ENCODE measurements at regions not wholly inside any gene's neighbourhood (a gene's known extent, or its start where the extent isn't known, plus 50 kb on each side); places are given as distances from the start of the nearest gene placed in this dataset.

DNA sequence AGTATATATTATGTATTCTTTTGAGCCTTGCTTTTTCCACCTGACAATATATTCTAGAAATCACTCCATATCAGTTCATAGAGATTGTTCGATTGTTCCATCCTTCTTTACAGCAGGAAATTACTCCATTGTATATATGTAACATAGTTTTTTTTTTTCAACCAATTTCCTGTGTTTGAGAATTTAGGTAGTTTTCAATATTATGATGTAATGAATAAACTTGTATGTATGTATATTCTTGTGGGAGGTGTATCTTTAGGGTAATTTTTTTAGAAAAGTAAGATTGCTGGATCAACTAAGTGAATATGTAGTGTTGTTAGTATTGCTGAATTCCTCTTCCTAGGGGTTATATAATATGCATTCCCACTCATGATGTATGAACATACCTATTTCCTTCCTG, 165.9 kb upstream of the PITX1 start:
- no peak for DNase-seq

DNA sequence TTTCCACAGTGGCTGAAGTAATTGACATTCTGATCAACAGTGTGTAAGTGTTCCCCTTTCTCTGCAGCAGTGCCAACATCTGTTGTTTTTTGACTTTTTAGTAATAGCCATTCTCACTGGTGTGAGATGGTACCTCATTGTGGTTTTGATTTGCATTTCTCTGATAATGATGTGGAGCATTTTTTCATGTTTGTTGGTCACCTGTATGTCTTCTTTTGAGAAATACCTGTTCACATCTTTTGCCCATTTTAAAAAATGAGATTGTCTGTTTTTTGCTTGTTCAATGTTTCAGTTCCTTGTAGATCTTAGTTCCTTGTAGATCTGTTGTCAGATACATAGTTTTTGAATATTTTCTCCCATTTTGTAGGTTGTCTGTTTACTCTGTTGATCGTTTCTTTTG, 162.5 kb upstream of the PITX1 start:
- no peak for DNase-seq

DNA sequence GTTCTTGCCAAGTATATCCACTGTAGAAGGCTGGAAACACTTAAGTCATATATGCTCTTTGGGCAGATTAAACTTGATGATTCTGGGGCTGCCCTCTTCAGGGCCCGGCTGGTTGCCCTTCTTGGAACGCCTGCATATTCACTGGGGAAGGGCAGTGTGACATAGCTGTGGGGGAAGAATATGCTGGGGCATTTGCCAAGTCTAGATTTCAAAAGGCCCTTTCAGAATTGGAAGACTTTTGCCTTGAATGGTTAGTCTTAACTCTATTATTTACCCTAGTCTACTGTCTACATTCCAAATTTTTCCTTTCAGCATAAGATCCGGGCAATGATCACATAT, 161.2 kb upstream of the PITX1 start:
- no peak for DNase-seq

DNA sequence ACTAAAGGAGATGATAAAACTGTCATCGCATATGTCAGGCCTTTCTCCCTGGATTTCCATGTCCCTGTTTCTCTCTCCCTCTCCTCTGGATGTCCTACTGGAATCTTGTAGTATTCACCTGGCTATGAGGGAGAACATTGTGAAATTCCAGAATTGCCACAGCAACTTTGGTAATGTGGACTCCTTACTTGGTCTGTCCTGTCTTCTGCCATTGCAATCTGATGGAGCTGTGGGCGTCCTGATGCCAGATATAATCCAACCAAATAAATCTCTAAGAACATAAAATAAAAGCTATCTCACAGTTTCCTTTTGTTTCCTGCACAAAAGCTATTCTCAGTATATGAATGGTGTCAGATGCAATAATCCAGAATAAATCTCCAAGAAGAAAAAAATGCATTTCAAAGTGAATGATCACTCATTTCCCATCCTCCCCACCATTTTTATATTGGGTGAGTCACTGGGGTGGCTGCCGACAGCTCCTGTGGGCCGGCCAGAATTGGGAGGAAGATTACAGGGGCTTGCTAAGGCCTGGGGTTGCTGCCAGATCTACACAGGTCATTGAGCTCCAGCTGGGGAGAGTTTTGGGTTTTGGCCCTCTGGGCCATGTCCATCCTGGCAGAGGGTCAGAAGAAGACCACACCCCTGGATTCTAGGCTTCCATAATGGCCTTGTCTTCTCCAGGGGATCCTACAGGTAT, 160.7 kb upstream of the PITX1 start:
- DNase-seq = no peak

DNA sequence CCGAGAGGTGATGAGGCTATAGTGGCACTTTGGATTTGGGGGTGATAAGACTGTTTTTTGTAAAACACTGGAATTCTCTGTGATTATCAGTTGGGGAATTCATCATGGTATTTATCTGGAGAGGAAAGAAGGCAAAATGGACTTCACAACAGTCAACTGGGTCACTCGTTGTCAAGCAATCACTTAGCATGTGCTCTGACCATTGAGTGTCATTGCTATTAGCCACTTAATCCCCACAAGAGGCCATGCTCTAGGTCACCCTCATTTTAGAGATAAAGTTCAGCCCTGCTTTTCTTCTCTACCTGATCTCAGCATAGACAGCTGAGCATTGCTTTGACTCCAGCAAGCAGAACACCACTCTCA, 160.1 kb upstream of the PITX1 start:
- no peak for DNase-seq

DNA sequence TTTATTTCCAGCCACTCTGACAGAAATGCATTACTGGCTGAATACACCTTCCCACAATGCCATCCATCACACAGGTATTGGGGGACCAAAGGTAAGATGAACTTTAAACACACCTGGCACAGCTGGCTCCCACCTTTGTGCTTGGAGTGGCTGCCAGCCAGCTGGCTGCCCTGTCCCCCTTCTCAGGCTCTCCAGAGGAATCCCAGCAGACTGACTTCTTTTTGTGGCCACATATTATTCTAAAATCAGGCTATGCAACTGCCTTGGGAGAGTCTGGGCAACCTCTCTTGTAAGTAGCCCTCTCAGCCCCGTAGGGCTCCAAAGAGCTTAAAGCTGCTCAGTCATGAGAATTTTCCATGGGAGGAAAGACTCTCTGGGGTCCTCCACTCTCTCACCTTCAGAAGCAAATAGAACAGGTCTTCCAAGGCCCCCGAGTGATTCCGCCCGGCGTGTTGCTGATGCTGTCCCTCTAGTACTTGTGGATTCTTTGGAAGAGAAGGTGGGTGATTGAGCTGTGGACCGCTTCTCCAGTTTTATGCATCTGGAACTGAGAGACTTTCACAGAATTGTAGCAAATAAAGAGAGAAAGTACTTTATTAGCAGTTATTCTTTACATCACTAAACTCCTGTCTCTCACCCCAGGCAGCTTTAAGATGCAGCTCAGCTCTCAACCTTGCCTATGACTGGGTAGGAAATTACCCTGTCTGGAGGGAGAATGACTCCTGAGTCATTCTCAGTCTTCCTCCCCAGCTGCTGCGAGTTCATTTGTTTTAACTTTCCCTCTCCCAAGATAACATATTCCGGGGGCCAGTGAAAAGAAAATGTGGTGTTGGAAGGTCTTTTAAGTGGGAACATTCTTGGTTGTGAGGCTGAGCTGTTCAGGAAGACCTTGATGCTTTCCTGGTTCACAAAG, 159.4 kb upstream of the PITX1 start:
- DNase-seq = no peak

DNA sequence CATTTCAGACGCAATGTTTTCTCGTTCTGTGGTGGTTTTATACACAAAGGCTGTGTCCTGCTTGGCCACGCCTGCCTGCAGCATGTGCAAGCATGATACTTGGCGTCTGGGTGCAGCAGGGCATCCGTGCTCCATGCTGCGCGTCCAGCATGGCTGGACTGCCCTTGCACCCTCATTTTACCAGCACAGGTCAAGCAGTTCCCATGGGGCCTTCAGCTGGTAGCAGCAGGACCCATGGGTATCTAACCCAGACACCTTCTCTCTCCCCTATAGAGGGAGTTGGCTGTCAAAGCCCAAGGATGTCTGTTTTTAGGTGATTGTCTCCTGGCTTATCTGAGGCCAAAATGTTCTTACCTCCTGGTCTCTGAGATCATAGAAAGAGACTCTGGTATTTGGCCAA, 158.3 kb upstream of the PITX1 start:
- DNase-seq = no peak

DNA sequence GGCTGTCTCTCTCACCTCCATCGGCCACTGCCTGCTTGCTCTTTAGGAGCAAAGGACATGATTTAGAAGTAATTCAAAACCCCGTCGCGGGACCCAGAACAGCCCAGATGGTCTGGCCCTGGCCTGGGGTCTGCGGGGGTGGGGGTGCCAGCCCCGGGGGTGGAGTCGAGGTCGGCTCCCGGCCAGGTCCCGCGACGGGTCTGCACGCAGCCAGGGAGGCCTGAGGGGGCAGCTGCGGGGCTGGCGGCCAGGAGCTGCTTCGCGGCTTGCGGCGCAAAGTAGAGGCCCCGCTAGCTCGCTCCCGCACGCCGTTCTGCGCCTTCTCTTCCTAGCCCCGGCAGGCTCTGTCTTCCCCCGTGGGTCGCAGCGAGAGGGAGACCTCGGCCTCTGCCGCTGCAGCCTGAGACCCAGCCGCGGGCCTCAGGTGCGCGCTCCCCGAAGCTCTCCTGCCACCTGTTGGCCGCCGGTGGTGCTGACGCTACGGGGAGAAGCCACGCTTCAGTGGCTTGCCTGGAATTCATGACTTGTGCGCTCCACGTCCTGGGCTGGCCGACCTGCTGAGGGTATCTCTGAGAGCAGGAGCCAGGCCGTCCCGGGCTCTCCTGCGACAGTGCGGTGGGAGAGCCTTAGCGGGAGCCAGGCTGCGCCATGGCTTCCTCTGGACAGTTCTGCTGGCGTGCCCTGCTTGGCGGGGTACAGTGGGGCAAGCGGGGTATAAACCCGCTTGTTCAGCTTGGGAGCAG, 157.2 kb upstream of the PITX1 start:
- DNase-seq = peak; percentile 58 to 61

DNA sequence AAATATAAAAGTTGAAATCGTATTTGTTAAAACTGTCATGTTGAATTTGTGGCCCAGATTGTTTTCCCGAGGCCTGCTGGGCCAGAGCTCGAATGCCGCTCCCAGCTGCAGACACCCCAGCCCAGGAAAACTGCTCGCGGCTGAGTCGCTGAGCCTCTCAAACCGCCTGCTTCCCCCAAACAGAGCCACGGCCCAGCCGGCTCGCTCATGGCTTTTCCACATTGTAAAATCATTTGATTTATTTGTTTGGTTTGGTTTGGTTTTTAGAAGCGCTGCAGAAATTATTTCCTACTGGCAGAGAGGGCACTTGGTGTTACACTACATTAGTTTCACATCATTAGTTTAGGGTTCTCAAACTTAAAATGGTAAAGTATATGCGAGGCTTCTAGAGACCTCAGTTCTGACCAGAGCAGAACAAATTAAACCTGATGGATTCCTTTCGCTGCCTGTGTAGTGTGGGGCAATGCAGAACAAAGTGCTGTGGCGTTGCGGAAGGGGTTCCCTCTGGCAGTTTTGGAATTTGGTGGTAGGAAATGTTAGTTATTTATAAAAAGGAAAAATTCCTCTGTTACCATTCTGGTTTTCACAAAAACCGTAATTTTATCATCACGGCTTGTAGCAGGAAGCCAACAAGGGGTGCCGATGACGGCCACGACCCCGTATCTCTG, 156.5 kb upstream of the PITX1 start:
- no peak for DNase-seq

DNA sequence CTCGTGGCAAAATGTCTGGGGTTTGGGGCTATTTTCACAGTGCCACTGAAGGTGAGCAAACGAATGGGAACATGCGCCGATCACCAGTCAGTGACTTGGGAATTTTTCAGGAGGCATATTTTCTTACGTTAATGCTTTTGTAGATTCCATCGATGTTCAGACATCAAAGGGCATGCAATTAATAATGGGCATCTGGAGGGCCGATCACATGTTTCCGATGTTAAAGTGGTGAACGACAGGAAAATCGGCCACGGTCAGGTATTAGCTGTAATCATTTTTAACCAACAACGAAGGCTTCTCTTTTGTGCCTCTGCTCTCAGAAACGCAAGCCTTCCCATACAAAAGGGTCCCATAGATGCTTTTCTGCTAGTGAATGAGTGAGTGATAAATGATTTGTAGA, 155.0 kb upstream of the PITX1 start:
- no peak for DNase-seq

DNA sequence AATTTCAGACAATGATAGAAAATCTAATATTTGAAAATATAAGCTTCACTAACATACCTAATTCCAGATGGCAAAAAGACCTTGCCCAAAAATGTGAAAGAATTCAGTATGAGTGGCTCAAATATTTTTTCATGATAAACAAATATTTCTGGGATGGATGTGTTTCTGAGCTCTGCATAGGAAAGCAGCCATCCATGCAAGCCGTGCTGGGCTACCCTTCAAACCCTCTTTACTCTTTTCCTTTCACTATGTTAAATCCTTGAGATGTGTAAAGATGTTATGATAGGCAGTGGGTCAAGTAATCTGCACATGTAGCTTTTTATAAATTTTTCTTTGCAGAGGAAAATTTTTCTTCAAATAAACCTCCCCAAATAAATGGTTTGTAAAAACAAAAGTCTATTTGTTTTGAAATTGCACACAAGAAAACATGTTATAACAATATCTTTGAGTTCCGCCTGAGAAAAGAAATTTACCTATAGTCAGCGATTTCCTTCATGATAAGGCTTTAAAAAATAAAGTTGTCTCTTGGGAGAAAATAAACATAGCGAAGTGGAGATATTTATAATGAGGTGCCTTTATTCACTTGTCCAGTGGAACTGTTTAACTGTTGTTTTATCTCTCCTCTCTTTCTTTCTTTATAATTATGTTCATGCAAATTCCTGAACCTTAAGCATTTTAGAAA, 154.3 kb upstream of the PITX1 start:
- DNase-seq = no peak

DNA sequence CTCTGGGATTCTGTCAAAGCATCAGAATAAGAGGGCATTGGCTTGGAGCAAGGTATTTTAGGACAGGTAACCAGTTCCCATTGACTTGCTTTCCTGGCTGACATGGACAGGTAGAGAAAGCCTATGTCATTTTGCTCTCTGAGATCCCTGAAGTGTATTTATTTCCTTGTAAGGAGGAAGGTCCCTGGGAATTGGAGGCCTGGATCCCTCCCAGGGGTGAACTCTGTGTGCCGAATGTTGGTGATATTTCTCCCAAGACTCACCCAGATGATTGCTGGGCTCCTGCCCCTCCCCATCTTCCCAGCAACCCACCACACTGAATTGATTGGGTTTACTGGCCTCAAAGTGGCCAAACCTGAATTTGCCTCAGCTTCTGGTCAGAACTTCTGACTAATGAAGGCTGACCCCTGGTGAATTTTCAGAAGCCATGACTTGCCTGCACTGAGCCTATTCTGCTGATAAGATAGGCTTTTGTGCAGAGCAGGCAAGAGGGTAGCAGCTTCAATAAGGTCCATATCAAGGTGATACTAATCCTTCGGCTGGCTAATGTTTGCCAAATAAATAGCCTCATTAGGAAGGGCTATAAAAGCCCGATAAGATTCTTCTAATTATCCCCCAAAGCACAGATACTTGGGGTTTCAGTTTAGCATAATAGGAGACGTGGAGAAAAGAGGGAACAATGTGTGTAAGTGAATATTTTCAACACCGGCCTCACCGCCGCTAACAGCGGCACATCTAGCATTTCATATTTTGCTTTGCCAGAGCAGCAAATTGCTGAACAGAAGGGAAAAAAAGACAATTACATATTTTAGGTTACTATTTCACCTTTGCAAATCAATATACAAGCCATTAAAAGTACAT, 152.9 kb upstream of the PITX1 start:
- peak in 1 of 2 experiments; percentile 2 for DNase-seq

DNA sequence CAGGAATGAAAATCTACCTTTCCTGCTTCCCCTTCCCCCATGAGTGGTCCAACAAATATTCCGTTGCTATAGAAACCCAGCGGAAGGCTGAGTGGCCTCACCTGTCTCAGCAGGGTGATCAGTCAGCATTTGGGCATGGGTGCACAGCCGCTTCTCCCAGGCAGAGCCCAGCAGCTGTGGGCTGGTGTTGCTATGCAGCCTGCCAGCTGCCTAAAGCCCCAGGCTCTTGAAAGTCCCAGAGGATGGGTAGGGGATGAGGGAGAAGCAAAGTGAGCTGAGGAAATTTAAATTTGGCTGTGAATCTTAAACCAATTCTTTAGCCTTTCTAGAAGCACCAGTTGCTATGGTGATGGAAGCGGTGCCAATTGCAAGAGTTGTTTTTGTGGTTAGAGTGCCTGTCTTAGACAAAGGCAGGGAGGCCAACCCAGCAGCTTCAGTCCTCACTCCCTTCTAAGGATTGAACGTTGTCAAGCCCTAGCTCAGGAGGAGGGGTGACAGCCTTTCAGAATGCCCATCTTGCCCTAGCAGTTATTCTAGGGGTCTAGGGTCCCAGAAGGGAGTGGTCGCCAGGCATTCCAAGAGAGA, 151.5 kb upstream of the PITX1 start:
- no peak for DNase-seq

DNA sequence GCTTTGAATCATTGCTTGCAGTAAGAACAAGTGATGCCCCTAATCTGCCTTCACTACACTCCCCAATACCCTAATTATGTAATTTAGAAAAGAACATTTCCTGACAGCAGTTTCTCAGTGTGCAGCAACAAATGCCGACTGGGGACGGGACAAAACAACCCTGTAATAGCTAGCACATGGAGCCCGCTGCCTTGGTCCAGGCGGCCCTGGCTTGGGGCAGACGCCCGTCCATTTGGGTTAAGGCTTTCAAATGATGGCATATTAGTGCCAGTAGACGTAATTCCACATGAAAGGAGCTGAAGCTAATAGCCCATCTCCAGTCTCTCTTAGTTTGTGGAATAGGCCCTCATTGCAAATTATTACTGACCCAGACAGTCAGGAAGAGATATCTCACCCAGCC, 150.6 kb upstream of the PITX1 start:
- no peak for DNase-seq

DNA sequence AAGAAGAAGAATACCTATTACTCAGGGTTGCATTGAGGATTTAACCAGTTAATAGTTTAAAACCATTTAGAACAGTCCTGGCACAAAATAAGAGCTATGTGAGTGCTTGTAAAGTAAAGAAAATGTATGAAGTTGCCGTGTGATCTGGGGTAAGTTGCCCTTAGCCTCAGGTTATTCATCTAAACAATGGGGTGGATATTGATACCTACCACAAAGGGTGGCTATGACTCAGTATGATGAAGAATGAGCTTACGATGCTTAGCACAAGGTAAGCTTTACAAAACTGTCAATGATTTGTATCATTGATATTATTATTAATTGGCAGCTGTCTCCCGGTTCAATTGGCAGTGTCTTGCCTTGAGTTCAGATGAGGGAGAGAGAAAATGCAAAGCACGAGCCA, 149.4 kb upstream of the PITX1 start:
- DNase-seq = no peak

DNA sequence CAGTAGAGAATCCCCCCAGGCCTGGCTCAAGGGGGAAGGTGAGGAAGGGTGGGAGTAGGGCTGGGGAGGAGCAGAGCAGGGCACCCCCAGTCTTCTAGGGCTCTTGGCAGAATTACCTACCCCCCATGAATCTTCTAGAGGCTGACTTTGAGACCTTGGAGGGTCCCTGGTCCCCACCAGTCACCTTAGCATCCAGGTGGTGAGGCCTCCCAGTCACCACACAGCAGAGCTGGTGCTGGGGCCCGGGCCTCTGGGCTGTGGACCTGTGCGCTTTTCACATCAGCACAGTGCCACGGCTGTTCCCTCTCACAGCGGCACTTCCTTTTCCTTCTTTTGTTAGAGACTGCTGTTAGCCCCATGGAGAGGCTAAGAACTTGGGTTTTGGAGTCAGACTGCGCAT, 148.6 kb upstream of the PITX1 start:
- DNase-seq = no peak

DNA sequence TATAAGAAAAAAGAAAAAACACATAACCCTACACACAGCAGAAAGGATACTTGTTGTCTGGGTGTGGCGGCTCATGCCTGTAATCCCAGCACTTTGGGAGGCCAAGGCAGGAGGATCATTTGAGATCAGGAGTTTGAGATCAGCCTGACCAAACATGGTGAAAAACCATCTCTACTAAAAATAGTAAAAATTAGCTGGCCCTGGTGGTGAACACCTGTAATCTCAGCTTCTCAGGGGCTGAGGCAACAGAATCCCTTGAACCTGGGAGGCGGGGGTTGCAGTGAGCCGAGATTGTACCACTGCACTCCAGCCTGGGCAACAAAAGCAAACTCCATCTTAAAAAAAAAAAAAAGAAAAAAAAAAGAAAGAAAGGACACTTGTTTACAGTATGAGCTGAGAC, 147.6 kb upstream of the PITX1 start:
- DNase-seq = no peak

DNA sequence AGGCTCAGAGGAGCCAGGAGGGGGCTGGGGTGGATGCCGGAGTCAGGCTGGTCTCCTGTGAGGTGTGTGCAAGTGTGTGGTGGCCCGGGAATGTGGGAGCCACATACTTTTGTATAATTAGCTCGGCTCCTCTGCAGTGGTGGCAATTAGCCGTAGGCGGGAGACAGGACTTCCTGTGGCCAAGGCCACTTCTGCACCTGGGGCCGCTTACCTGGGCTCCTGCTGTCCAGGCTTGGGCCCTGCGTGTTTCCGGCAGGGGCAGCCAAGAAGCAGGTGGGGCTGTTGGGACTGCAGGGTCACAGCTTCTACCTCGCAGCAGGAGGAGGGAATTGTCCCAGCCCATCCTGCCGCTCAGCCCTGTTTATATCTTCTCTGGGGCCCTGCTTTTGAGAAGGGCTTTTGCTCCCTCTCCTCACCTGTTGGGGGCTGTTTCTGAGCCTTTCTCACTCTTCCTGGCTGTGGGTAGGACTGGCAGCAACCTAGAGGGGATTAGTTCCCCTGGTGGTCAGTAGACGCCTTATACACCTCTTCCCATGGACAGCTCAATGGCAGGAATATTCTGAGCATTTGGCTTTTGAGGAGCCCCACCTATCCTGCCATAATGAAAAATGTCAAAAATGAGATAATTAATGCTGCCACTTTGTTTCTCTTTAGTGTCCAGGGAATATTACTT, 145.4 kb upstream of the PITX1 start:
- DNase-seq = no peak

DNA sequence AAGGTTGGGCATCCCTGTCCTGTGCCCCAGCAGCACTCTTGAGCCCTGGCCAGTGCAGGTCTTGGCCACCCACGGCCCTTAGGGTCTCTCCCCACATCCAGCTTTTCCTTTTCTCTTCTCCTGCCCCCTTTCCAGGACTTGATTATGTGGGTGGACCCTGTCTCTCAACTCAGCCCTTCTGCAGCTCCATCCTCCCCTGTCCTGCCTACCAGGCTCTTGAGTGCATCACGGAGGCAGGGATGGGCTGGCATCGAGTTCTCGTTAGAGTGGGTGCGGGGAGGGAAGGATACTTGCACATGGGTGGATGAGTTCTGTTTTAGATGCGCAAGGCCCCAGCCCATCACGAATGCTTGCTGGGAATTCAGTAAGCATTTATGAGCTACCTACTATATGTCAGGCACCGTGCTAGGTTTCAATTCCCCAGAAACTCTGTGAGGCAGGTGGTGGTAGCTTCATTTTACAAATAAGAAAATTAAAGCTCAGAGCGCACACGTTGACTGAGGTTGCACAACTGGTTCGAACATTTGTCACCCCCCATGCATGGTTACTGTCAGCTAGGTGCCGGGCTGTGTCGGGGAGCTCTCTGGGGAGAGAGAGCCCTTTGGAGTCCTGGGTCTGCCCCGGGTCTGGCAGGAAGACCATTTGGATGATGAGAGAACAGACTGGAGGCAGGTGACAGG, 144.6 kb upstream of the PITX1 start:
- DNase-seq = no peak

DNA sequence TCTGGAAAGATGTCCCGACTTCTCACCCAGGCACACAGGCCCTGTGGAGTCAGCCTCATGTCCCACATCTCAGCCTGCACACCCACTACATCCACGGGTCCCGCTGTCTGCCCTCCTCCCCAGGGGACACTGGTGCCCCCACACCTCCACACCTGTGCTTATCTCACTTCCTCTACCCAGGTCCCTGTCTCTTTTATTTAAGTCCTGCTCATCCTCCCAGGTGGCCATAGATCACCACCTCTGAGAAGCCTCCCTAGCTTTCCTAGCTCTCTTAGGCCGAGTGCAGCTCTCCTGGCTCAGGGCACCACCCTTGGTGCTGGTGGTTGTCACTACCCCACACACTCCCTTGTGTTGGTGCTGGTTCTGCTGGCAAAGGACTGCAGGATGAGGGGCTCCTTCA, 143.6 kb upstream of the PITX1 start:
- DNase-seq = no peak
